GM21526 (cell line): ENCODE measurements at regions not wholly inside any gene's neighbourhood (a gene's known extent, or its start where the extent isn't known, plus 50 kb on each side); places are given as distances from the start of the nearest gene placed in this dataset.
"Not testable (repeated sequence)": the region's sequence is repeated elsewhere in the genome, so short reads cannot be mapped to it uniquely, and the experiment has no call there.

Source experiments
- ATAC-seq: cut with Tn5 transposase; IDR thresholded peaks from one replicate; pipeline ENCODE4 v1.9.1; 2021; ENCODE audit warnings: moderate library complexity; ENCODE audit not compliant: unreplicated experiment, low FRiP score

- ATAC-seq, result no peak
Measured at GRCh38 chr4:65007841-65008439, 598.7 kb upstream of the TECRL start.

- ATAC-seq, result no peak
Measured at GRCh38 chr4:64975177-64975576, 565.9 kb upstream of the TECRL start.

- ATAC-seq, result no peak
Measured at GRCh38 chr4:64969081-64969480, 559.8 kb upstream of the TECRL start.

- ATAC-seq, result no peak
Measured at GRCh38 chr4:64967286-64967685, 558.0 kb upstream of the TECRL start.

- ATAC-seq, result no peak
Measured at GRCh38 chr4:64960516-64960915, 551.3 kb upstream of the TECRL start.

- ATAC-seq, result no peak
Measured at GRCh38 chr4:64940698-64941097, 531.4 kb upstream of the TECRL start.

- ATAC-seq, result no peak
Measured at GRCh38 chr4:64935469-64936001, 526.3 kb upstream of the TECRL start.

- no peak for ATAC-seq
Measured at GRCh38 chr4:64911846-64912245, 502.6 kb upstream of the TECRL start.

- ATAC-seq, result no peak
Measured at GRCh38 chr4:64903986-64904385, 494.7 kb upstream of the TECRL start.

GRCh38 chr4:64899563-64899962, 490.3 kb upstream of the TECRL start:
- no peak for ATAC-seq

- not testable (repeated sequence) for ATAC-seq
Measured at GRCh38 chr4:64899030-64899429, 489.8 kb upstream of the TECRL start.

GRCh38 chr4:64897683-64898082, 488.4 kb upstream of the TECRL start:
- no peak for ATAC-seq

GRCh38 chr4:64895031-64895430, 485.8 kb upstream of the TECRL start:
- no peak for ATAC-seq

GRCh38 chr4:64893205-64893604, 484.0 kb upstream of the TECRL start:
- ATAC-seq, result no peak

GRCh38 chr4:64889906-64890610, 480.8 kb upstream of the TECRL start:
- ATAC-seq, result no peak

GRCh38 chr4:64883087-64883807, 474.0 kb upstream of the TECRL start:
- no peak for ATAC-seq

- ATAC-seq, result no peak
Measured at GRCh38 chr4:64882311-64883086, 473.2 kb upstream of the TECRL start.

GRCh38 chr4:64880557-64880956, 471.3 kb upstream of the TECRL start:
- ATAC-seq, result no peak

- no peak for ATAC-seq
Measured at GRCh38 chr4:64876021-64876420, 466.8 kb upstream of the TECRL start.

GRCh38 chr4:64870558-64870957, 461.3 kb upstream of the TECRL start:
- no peak for ATAC-seq

GRCh38 chr4:64857815-64858214, 448.6 kb upstream of the TECRL start:
- ATAC-seq, result no peak
